Activated CD8-positive, alpha-beta memory T cell treated with anti-CD3 and anti-CD28 coated beads, Interleukin-2, amount 10 ng/mL, durations not matched to agents 7 days and 5 days (primary cell): ENCODE measurements at regions not wholly inside any gene's neighbourhood (a gene's known extent, or its start where the extent isn't known, plus 50 kb on each side); places are given as distances from the start of the nearest gene placed in this dataset.
"Not testable (repeated sequence)": the region's sequence is repeated elsewhere in the genome, so short reads cannot be mapped to it uniquely, and the experiment has no call there.

Experiments
- ATAC-seq: fragments of 150-1000 bp; cut with Tn5 transposase; one replicate; pipeline ENCODE4 v1.10.0; 2021; ENCODE audit warnings: moderate library complexity
- CTCF ChIA-PET: fragments of 350-600 bp; sonication (Branson Sonifier 250); formaldehyde crosslinking; loops from one replicate; lab custom pipeline; 2021; ENCODE audit warnings: antibody characterized with exemption; lab: Charles Lee
- DNase-seq: peaks from one replicate; pipeline ENCODE4 v3.0.0-alpha.2; 2020
- H3K27ac Mint-ChIP-seq: one replicate; pipeline ENCODE4 v1.8.0; 2021; ENCODE audit warnings: mild to moderate bottlenecking, mixed read lengths
- H3K27me3 Mint-ChIP-seq: one replicate; pipeline ENCODE4 v1.8.0; 2021; ENCODE audit warnings: mixed read lengths
- H3K36me3 Mint-ChIP-seq: one replicate; pipeline ENCODE4 v1.8.0; 2021; ENCODE audit warnings: mild to moderate bottlenecking, mixed read lengths
- H3K4me1 Mint-ChIP-seq: one replicate; pipeline ENCODE4 v1.8.0; 2021; ENCODE audit warnings: mixed read lengths
- H3K4me3 Mint-ChIP-seq: one replicate; pipeline ENCODE4 v1.8.0; 2021; ENCODE audit warnings: mild to moderate bottlenecking, moderate library complexity, mixed read lengths
- H3K9me3 Mint-ChIP-seq: one replicate; pipeline ENCODE4 v1.8.0; 2022; ENCODE audit warnings: low read depth, mixed read lengths

DNA sequence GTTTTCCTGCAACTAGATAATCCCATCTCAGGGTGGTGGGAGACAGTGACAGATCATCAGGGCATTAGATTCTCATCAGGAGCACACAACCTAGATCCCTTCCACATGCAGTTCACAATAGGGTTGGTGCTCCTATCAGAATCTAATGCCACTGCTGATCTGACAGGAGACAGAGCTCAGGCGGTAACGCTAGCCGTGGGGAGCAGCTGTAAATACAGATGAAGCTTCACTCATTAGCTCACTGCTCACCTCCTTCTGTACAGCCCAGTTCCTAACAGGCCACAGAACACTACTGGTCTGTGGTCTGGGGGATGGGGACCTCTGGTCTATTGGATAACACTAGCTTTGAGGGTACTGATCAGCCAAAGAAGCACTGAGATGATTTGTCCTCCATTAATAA is 66.6 kb upstream of the ZNF195 start:
- peaks cover 39% of the 10 kb centered on the region for H3K27me3 Mint-ChIP-seq
- DNase-seq, CTCF ChIA-PET: not testable (repeated sequence)

DNA sequence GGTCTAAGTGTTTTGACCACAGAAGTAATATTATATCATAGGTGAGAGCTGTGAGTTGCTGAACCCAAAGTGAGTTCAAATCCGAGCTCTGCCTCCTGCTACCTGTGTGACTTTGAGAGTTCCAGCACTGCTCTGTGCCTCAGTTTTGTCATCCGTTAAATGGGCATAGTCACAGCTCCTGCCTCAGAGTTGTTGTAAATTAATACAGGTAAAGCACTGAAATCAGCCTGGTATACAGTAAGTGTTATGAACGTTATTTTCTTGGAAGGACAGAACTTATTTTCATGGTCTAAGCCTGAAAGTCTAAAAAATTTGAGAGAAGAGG is 65.4 kb upstream of the ZNF195 start:
- H3K27ac Mint-ChIP-seq, H3K9me3 Mint-ChIP-seq, CTCF ChIA-PET, H3K4me1 Mint-ChIP-seq, H3K4me3 Mint-ChIP-seq, H3K36me3 Mint-ChIP-seq, ATAC-seq, DNase-seq: not testable (repeated sequence)
- peaks cover 39% of the 10 kb centered on the region for H3K27me3 Mint-ChIP-seq

More for the DNA sequence above, 66.6 kb upstream of the ZNF195 start:
- ATAC-seq, H3K9me3 Mint-ChIP-seq, H3K27ac Mint-ChIP-seq, H3K36me3 Mint-ChIP-seq, H3K4me1 Mint-ChIP-seq, H3K4me3 Mint-ChIP-seq: not testable (repeated sequence)

DNA sequence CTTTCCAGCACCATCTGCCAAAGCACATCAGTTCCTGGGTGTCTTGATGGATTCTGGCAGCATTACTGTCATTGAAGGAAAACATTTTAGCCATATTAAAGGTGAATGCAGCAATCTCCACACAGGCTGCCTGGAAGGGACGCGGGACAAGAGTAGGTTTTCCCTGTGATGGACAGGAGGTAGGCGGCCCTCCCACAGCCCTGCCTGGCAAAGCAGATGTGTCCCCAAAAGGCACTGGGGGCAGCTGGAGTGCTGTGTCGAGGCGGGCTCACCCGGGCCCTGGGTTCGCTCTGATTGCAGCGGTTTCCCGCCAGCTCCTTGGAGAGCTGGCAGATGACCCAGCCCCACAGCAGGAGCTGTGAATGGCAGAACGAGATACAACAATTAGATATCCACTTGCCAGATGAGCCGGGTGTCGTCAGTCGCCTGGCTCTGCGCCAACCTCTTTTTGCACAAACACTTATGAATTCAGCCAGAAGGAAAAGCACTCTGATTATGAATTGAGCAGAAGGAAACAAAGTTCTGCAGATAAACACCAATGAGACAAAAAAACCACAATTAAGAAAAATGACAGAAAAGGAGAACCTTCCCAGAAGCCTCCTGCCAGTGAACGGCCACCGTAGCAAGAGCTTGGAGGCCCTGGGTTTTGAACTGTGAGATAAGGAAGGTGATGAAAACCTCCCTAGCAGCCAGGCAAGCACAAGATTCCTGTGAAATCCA is 64.9 kb upstream of the ZNF195 start:
- DNase-seq, H3K4me3 Mint-ChIP-seq, H3K4me1 Mint-ChIP-seq, CTCF ChIA-PET, ATAC-seq, H3K36me3 Mint-ChIP-seq, H3K27ac Mint-ChIP-seq, H3K9me3 Mint-ChIP-seq: not testable (repeated sequence)
- peaks cover 39% of the 10 kb centered on the region for H3K27me3 Mint-ChIP-seq

DNA sequence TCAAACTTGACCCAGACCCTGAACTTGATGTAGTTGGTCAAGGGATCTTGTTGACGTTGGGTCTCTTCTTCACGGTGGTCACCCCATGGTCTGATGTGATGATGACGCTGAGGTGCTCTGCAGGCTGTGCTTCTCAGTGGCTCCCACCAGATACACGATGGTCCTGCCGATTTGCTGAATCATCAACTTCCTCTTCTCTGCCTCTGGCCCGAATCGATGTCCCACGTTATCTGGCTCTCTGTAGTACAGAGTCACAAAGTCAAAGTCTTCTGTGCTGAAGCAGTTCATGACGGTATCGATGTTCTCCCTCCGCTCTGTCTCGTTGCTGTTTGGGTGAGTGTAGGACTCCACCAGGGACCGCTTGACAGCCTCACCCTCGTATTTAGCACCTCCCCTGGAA is 58.5 kb upstream of the ZNF195 start:
- CTCF ChIA-PET, H3K27me3 Mint-ChIP-seq, ATAC-seq, H3K4me1 Mint-ChIP-seq, H3K4me3 Mint-ChIP-seq, H3K36me3 Mint-ChIP-seq, DNase-seq, H3K27ac Mint-ChIP-seq, H3K9me3 Mint-ChIP-seq: not testable (repeated sequence)

DNA sequence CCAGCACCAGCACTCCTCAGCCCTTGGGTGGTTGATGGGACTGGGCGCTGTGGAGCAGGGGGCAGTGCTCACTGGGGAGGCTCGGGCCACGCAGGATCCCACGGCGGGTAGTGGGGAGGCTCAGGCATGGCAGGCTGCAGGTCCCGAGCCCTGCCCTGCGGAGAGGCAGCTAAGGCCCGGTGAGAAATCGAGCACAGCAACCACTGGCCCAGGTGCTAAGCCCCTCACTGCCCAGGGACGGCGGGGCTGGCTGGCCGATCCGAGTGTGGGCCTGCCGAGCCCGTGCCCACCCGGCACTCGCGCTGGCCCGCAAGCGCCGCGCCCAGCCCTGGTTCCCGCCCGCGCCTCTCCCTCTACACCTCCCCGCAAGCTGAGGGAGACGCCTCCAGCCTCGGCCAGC is 56.0 kb upstream of the ZNF195 start:
- H3K9me3 Mint-ChIP-seq: no peaks in the 10 kb centered on the region
- H3K36me3 Mint-ChIP-seq: no peaks in the 10 kb centered on the region
- DNase-seq (no peak), ATAC-seq (no peak)
- CTCF ChIA-PET: no interaction called here
- H3K4me1 Mint-ChIP-seq: peaks cover 2% of the 10 kb centered on the region
- no peak overlapping the region for H3K27ac Mint-ChIP-seq
- H3K4me3 Mint-ChIP-seq: no peak overlapping the region
- peaks cover 7% of the 10 kb centered on the region for H3K27me3 Mint-ChIP-seq

DNA sequence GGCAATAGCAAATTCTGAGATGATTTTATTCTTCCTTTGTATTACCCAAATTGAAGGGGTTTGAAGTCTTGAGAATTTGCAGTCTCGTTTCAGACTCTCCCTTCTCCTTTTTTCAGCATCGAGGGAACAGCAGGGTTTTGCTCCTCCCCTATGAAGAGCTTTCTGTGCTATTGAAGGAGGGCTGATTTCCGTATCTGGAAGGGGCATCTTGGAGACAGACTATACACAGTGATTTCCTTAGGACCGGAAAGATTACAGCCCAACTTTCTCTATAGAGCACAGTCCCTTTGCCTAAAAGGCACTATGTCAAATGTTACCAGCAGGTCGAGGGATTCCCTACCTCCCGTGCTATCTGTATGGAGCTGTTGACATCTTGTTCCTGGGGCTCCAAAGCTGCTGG is 50.2 kb upstream of the ZNF195 start:
- ATAC-seq, H3K27ac Mint-ChIP-seq, H3K9me3 Mint-ChIP-seq, H3K4me1 Mint-ChIP-seq, CTCF ChIA-PET, H3K4me3 Mint-ChIP-seq, H3K36me3 Mint-ChIP-seq, DNase-seq: not testable (repeated sequence)
- H3K27me3 Mint-ChIP-seq: peaks cover 38% of the 10 kb centered on the region
